ENCODE measurements at regions not wholly inside any gene's neighbourhood (a gene's known extent, or its start where the extent isn't known, plus 50 kb on each side); places are given as distances from the start of the nearest gene placed in this dataset.
A peak's percentile ranks its signal among the peaks of the same experiment; 100 is the strongest.
"Not testable (repeated sequence)": the region's sequence is repeated elsewhere in the genome, so short reads cannot be mapped to it uniquely, and the experiment has no call there.

- DNase-seq (ENCODE audit: low spot score) = no peak
Measured at GRCh38 chr1:190667914-190668313, 190.2 kb upstream of the BRINP3 start.

- no peak for DNase-seq (ENCODE audit: low spot score)
Measured at GRCh38 chr1:190679044-190679443, 201.4 kb upstream of the BRINP3 start.

GRCh38 chr1:190679454-190679853 is 201.8 kb upstream of the BRINP3 start:
- DNase-seq (ENCODE audit: low spot score) = no peak

DNA sequence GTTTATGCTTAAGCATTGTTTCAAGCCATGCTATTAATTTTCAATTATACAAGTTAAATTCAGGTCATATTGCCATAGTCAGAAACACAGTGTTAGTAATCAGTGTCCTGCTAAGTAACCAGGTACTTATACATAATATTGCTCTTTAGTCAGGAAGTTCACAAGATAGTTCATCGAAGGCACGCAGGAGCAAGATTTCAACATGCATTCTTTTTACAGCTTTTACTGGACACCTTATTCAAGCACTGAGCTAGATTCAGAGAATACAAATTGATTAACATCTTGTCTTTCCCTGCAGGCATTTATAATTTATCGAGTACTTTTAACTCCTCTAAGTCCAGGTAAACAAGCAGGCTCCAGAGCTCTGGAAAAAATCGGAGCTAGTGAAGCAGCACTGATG is 202.3 kb upstream of the BRINP3 start:
- DNase-seq (ENCODE audit: low spot score) = peak; percentile 6

DNA sequence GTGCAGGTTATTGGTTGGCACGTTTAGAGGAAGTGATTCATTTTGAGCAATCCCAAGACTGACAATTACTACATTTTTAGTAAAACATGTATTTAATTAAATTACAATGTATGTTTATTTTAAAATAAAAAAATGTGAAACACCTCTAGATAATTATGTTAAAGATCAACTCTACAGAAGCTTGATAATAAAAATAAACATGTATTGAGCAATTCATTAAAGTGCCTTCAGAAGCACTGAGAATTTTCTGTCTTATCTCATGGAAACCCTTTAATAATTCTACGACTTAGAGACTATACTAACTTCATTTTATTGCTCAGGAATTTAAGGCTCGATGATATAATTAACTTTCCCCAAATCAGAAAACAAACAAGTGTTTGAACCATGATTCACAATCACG is 208.0 kb upstream of the BRINP3 start:
- DNase-seq (ENCODE audit: low spot score) = no peak

DNA sequence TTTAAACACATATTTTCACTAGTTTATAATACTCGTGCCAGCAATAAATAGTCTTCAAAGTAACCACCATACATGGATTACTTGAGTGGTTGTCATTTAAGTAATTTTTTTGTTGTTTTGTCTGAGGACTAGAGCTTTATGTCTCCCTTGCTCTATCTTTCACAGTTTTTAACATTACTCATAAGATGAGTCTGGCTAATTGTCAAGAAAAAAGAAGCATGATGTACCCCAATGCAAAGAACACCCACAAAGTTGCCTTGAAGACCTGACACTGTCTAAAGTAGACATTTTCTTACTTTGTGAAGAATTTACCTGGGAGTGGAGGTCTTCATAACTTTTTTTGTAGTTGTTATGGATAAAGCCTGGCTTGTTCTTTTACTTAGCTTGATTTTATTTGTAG is 210.4 kb upstream of the BRINP3 start:
- DNase-seq (ENCODE audit: low spot score) = no peak

- not testable (repeated sequence) for DNase-seq (ENCODE audit: low spot score)
Measured at GRCh38 chr1:190698488-190698887, 220.8 kb upstream of the BRINP3 start.

DNA sequence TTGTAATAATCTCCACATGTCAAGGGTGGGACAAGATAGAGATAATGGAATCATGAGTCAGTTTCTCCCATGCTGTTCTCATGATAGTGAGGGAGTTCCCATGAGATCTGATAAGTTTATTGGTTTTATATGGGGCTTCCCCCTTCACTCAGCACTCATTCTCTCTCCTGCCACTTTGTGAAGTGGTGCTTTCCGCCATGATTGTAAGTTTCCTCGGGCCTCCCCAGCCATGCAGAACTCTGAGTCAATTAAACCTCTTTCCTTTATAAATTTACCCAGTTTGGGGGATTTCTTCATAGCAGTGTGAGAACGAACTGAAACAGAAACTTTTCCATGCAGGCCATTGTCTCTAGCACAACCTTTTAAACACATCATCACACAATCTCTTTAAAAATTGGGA is 221.5 kb upstream of the BRINP3 start:
- DNase-seq (ENCODE audit: low spot score) = no peak

DNA sequence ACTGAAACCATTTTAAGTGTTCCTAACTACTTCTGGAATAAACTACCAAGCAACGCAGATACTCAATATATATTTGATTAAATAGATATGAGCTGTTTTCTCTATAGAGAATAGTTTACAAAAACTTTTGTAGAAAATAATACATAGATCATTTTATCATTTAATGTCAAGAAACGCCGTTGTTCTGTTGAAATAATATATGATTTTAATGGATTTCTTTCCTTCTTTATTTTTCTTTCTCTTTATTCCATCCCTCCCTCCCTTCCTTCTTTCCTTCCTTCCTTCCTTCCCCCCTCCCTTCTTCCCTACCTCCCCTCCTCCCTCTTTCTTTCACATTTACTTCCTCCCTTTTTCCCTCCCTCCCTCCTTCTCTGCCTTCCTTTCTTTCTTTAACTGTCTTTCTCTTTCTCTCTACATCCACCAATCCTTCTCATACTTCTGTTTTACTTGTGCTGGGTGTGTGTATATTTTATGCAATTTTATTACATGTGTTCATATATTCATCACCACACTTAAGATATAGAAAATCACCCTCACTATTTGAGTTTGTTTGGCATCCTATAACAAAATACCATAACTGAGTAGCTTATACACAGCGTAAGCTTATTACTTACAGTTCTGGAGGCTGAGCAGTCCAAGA is 230.9 kb upstream of the BRINP3 start:
- DNase-seq (ENCODE audit: low spot score) = no peak

DNA sequence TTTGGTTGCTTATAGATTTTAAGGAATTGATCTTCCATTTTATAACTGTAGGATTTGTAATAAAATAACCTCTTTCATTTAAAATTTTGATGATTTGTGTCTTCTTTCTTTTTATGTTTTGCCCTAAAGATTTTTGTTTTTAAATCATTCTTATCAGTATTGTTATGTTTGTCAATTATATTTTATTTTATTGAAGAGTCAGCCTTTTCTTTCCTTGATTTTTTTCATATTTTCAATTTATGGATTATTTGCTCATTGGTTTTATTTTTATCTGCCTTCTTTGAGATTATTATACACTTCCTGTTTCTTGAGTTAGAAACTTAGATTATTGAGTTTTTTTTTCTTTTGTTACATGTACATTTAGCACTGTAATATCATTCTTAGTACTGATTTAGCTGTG is 233.4 kb upstream of the BRINP3 start:
- no peak for DNase-seq (ENCODE audit: low spot score)

DNA sequence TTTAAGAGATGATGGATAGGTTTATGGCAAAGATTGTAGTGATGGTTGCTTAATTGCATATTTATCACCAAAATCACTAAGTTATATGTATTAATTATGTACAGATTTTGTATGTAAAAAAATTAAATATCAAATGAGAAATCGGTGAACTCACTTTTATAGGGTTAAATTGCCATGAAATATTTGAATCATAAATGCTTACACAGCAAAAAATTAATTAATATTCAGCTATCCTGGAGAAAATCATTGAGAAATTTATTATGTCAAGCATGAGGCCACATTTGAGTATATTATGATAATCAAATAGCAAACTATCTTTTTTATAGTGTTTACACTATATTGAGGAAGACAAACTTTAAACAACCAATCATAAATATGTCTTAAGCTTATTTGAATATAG is 239.4 kb upstream of the BRINP3 start:
- no peak for DNase-seq (ENCODE audit: low spot score)

DNA sequence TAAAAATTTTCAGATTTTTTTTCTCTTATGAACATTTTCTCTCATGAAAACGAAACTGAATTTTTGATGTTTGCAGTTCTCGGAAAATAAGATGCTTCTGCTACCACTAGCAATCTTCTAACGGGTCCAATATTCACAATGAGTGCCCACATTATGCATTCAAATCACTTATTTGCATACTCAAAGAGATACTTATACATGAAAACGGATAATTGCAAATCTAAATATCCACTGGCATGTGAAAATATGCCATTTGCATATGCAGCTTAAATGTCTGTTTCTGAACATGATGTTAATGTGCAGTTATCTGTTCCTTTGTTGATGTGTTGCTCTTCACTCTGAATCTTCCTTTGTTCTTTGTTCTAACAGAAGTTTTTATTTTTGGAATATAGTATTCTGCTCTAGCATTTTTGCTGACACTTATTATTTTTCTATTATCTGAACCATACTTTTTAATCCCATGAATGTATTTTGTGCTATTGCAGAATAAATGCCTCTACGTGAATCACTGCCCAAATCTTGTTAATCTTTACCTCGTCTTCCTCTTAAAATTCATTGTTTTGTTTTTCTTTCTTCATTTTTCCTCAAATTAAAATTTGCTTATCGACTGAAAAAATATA is 259.4 kb upstream of the BRINP3 start:
- no peak for DNase-seq (ENCODE audit: low spot score)

DNA sequence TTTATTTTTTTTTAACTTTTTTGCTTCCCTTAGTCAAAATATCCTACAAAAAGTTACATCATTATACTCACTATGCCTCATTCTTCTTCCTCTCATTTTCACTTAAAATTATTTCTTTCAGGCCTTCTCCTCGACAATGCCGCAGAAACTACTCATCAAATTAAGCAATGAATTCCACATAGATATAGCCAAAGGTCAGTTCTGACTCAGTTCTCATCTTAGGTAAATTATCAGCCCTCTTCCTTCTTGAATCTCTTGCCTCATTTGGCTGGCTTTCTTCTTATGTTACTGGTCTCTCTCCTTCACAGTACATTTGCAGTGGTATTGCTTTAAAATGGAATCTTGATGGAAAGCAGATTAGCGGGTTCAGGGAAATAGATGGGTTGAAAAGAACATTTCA is 260.7 kb upstream of the BRINP3 start:
- DNase-seq (ENCODE audit: low spot score) = no peak

DNA sequence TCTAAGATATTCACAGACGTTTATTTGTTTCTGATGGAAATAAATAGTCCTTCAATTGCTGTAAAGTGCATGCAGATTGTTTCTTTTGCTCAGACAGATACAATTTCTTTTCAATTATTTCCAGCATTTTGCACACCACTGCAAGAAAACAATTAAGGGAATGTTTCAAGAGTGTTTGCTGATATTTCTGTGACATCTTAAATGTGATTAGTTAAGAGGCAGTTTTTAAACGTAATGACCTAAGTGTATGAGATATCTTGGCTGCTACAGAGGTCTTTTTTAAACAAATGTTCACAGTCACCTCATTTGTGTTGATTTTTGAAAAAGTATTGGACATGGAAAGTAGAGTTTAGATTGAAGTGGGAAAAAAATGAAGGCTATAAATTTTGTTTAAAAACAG is 262.3 kb upstream of the BRINP3 start:
- no peak for DNase-seq (ENCODE audit: low spot score)

DNA sequence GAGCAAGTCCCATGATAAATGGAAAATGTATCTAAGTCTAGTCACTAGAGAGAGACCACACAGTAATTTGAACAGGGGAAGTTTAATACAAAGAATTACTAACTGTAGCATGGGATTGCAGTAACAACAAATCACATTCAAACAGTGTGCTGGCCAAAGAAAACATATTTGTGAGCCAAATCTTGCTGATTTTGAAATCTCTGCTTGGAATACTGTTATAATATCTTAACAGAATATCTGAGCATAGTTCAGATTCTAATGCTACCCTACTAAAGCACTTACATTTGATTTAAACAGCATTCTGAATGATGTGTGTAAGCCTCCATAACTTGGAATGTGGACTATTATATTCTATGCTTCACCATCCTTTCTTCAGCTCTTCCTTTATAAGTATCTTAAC is 270.0 kb upstream of the BRINP3 start:
- no peak for DNase-seq (ENCODE audit: low spot score)

DNA sequence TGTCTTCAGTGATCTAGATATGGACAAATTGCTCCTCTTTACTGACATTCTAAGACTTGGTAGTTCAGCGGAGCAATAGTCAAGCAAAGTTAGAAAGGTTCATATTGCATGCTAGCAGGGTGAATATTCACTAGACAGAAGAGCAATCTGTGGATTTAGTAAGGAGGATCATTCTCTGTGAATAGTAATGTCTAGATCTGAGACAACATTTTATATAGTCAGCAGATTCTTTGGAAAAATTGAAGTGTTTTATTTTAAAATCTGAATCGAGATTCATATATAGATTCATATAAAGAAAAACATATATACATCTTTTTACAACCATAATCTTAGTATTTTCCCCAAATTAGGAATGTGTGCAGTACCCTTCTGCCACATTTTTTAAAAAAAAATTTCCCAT is 274.5 kb upstream of the BRINP3 start:
- DNase-seq (ENCODE audit: low spot score) = no peak

GRCh38 chr1:190754666-190755065 is 277.0 kb upstream of the BRINP3 start:
- peak; percentile 5 for DNase-seq (ENCODE audit: low spot score)

DNA sequence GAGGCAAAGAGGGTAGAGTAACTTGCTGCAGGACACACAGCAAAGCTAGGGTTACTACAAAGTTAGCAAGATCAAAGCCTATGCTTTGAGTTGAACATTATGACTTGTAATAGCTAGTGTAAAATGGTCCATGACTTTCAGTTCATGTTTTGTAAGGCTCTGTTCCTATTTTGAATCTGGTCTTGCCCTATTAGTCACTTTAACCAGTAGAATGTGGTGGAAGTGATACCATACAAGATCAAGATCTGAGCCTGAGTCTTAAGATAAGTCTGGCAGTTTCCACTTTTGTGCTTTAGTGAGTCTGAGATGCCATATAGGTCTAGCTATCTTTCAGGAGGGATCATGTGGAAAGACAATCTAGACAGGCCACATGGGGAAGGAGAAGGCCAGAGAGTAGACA is 282.1 kb upstream of the BRINP3 start:
- no peak for DNase-seq (ENCODE audit: low spot score)

GRCh38 chr1:190762325-190762724 is 284.7 kb upstream of the BRINP3 start:
- DNase-seq (ENCODE audit: low spot score) = no peak

- no peak for DNase-seq (ENCODE audit: low spot score)
Measured at GRCh38 chr1:190792873-190793272, 315.2 kb upstream of the BRINP3 start.

- no peak for DNase-seq (ENCODE audit: low spot score)
Measured at GRCh38 chr1:190807629-190808028, 330.0 kb upstream of the BRINP3 start.

DNA sequence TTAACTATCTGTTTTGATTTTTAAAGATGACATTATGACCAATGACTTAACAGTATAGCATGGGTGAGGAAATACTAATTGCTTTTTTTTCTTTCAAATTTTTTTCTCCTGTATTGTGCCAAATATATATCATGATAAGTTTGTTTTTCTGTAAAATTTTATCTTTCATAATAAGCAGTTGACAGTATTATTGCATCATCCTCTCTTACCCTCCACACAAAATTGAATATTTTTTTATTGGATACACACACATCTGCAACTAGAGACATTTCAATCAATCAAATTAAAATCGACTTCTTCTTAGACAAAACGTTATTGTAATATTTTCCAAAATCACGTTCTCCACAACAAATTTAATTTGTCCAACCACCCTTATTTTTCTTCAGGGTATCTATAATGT is 330.4 kb upstream of the BRINP3 start:
- DNase-seq (ENCODE audit: low spot score) = no peak

- DNase-seq (ENCODE audit: low spot score) = no peak
Measured at GRCh38 chr1:190809312-190809711, 331.6 kb upstream of the BRINP3 start.

DNA sequence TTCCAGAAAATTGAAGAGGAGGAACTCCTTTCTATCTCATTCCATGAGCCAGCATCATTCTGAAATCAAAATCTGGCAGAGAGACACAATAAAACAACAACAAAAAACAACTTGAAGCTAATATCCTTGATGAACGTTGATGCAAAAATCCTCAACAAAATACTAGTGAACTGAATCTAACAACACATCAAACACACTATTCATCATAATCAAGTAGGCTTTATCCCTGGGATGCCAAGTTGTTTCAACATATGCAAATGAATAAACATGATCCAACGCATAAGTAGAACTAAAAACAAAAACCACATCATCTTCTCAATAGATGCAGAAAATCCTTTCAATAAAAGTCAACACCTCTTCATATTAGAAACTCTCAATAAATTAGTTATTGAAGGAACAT is 335.3 kb upstream of the BRINP3 start:
- DNase-seq (ENCODE audit: low spot score) = no peak

Measured in SK-N-DZ (cell line).